NCI-H1092 (cell line): ENCODE measurements at regions not wholly inside any gene's neighbourhood (a gene's known extent, or its start where the extent isn't known, plus 50 kb on each side); places are given as distances from the start of the nearest gene placed in this dataset.
A peak's percentile ranks its signal among the peaks of the same experiment; 100 is the strongest.
"Not testable (repeated sequence)": the region's sequence is repeated elsewhere in the genome, so short reads cannot be mapped to it uniquely, and the experiment has no call there.

Experiments
- DNase-seq: peaks from one replicate; lab custom pipeline; 2025; lab: John Stamatoyannopoulos, UW

GRCh38 chr18:47410139-47410538 lies 158.7 kb upstream of the SKOR2 start:
- no peak for DNase-seq

GRCh38 chr18:47409519-47409918 lies 158.1 kb upstream of the SKOR2 start:
- DNase-seq, result no peak

GRCh38 chr18:47407736-47408135 lies 156.3 kb upstream of the SKOR2 start:
- no peak for DNase-seq

- no peak for DNase-seq
These were observed 153.4 kb upstream of the SKOR2 start for GRCh38 chr18:47404845-47405244.

GRCh38 chr18:47403949-47404348 lies 152.5 kb upstream of the SKOR2 start:
- DNase-seq, result no peak

- no peak for DNase-seq
These were observed 151.9 kb upstream of the SKOR2 start for GRCh38 chr18:47403317-47403716.

GRCh38 chr18:47399475-47399874 lies 148.0 kb upstream of the SKOR2 start:
- DNase-seq, result no peak

GRCh38 chr18:47397671-47398319 lies 146.3 kb upstream of the SKOR2 start:
- no peak for DNase-seq

GRCh38 chr18:47391665-47392064 lies 140.2 kb upstream of the SKOR2 start:
- no peak for DNase-seq

- DNase-seq, result no peak
These were observed 139.1 kb upstream of the SKOR2 start for GRCh38 chr18:47390410-47391024.

- no peak for DNase-seq
These were observed 137.8 kb upstream of the SKOR2 start for GRCh38 chr18:47389210-47389609.

- no peak for DNase-seq
These were observed 136.4 kb upstream of the SKOR2 start for GRCh38 chr18:47387864-47388263.

- no peak for DNase-seq
These were observed 132.3 kb upstream of the SKOR2 start for GRCh38 chr18:47383729-47384128.

GRCh38 chr18:47381975-47382570 lies 130.6 kb upstream of the SKOR2 start:
- no peak for DNase-seq

- DNase-seq, result no peak
These were observed 128.7 kb upstream of the SKOR2 start for GRCh38 chr18:47380153-47380552.

GRCh38 chr18:47373465-47373864 lies 122.0 kb upstream of the SKOR2 start:
- no peak for DNase-seq

- DNase-seq, result no peak
These were observed 118.6 kb upstream of the SKOR2 start for GRCh38 chr18:47370052-47370451.

- not testable (repeated sequence) for DNase-seq
These were observed 102.6 kb upstream of the SKOR2 start for GRCh38 chr18:47354061-47354460.

GRCh38 chr18:47346016-47346415 lies 94.6 kb upstream of the SKOR2 start:
- peak; percentile 54 for DNase-seq

- DNase-seq, result no peak
These were observed 93.8 kb upstream of the SKOR2 start for GRCh38 chr18:47345291-47345690.

GRCh38 chr18:47343291-47343690 lies 91.8 kb upstream of the SKOR2 start:
- DNase-seq, result no peak

GRCh38 chr18:47342566-47342965 lies 91.1 kb upstream of the SKOR2 start:
- DNase-seq, result no peak

GRCh38 chr18:47341678-47342077 lies 90.2 kb upstream of the SKOR2 start:
- no peak for DNase-seq

GRCh38 chr18:47334966-47335365 lies 83.5 kb upstream of the SKOR2 start:
- DNase-seq, result no peak
